NCI-H345 (cell line): ENCODE measurements at regions not wholly inside any gene's neighbourhood (a gene's known extent, or its start where the extent isn't known, plus 50 kb on each side); places are given as distances from the start of the nearest gene placed in this dataset.

Experiments used
- DNase-seq: peaks from one replicate; lab custom pipeline; 2025; lab: John Stamatoyannopoulos, UW

DNA sequence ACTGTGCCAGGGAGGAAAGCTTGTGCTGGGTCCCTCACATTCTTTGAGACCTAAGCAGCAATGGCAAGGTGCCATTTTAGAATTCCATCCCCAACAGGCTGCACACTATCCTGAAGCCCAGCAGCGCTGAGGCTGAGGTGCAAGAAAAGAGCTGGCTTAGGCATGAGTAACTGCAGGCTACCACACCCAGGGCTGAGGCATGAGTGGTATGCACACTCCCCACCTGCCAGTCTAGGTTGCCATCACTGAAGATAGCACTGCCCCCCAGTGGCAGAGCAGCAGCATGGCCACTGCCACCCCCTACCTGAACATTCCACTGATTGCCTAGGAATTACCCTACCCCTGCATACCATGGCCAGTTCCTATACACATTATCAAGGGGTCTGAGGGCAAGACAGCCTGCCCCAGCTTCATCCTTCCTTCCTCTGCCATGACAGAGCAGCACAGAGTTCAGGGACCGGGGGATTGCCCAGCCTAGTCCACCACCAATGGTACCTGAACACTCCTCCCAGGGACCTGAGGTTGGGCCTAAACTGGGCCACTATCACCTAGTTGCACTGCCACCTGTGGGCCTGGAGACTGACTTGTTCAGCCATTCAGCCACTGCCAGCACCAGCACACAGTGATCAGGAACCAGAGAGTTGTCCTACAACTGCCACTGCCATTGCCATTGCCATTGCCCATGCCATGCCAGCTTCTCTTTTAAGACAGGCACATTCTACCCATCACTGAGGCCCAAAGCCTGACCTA is 129.8 kb downstream of the SATB1 start:
- DNase-seq: no peak

DNA sequence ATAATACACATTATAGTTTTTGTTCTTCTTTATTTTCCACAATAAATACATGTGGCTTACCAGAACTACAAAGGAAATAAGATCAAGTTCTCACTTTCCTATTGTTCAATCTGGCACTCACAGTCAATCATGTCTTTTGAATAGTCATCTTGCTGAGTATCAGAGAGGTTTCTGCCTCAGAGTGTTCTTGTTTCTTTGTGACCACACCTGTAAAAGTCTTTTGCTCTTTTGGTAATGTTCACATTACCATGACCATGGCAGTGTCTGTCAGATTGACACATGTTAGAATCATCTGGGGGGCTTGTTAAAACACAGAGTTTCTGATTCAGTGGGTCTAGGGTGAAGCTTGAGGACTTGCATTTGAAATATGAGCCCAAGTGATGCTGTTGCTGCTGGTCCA is 135.0 kb downstream of the SATB1 start:
- DNase-seq: no peak

DNA sequence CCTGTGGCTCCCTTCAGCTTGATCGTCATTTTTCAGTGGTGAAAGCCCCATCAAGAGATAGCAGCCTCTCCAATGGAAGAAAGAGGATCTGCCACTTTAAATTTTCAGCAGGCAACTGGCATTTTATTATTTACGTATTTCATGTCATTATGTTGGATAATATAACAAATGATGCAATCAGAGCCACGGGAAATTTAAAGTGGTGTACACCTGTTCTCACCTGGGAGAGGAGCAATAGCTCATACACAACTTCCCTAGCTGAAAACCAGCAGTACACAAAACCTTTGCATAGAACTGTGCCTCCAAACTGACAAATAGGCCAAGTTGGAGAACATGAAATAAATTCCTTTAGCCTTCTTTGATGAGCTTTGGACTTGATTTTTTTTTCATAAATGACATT is 136.9 kb downstream of the SATB1 start:
- DNase-seq: no peak

DNA sequence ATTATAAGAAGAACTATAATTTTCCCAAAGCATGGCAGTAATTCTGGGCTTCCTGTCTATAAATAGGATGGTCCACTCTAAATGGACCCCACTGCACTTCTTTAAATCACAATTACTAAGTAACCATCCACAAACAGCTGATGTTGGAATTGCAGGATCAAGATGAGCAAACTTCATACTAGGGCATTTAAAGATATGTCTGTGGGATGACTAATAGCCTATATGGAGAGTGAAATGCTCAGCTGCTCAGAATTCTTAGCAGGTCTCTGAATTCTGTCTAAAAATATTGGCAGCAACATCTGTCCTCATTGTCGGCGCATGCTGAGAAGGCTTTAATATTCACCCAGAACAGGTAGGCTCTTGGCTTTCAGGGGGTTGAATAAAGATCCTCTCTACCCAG is 140.4 kb downstream of the SATB1 start:
- DNase-seq: no peak

DNA sequence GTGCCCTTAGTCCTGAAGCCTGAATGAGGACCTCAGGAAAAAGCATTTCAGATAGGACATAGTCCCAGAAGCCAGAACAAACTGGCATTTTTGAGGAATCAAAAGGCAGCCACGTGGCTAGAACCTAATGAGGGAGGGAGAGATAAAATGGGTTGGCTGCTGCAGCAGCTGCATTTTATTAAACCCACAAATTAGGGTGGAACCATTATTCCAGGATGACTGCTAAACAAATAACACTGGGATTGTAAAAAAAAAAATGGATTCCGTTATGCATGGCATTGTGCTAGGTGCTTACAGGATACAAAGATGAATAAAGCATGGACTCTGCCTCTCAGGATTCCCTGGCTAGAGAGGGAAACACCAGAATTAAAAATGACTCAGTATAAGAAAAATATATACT is 141.5 kb downstream of the SATB1 start:
- DNase-seq: no peak

DNA sequence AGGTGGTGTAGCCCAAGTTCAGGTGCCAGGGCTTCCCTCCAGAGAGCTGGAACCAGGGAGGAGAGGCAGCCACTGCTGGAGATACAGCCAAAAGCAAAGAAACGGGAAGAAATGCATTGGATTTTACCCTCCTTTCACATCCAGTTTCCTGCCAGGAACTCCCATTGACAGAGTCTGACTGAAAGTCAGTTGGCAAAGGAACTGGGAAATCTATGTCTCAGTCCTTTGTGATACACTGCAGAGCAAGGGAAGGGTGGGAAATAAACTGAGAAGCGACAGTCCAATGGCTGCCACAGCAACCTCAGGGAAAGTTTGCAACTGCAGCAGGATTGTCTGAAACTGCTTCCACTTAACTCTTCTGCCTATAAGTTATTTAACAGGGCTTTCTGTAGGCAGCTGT is 142.6 kb downstream of the SATB1 start:
- no peak for DNase-seq

DNA sequence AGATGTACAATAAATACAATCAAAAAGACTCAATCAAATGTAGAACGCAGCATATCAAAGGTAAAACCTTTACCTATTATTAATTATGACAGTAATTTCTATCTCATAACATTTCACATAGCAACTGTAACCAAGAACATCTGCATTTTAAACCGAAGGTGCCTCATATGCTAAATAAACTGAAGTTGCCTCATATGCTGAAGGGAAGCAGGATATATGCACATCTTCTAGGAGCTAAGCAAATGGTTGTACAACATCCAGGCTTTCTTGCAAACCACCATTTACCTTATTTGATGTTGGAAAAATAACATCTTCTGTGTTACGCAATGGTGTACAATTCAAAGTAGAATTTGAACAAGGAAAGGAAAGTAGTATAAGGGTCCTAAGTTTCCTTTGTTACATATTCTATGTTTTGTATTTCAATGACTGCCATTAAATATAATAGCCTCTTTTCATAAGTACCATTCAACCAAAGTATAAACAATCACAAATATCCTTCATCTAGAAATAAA is 145.9 kb downstream of the SATB1 start:
- no peak for DNase-seq

DNA sequence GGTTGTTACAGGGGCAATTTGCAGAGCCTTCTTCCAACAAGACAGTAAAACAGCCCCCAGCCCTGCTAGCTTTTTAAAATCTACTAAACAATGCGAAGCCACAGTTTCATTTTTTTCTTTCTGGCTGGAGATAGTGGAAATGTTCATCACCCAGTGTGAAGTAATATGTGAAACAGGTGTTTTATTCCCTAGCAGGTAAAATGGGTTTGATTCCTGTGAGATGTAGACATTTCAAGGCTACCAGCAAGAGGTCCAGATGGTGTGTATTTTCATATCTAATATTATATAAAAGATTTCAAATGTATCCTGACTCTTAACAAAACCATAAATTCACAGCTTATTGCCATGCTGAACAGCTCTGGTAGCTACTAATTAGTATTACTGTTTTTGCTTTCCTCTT is 160.3 kb downstream of the SATB1 start:
- DNase-seq: no peak

DNA sequence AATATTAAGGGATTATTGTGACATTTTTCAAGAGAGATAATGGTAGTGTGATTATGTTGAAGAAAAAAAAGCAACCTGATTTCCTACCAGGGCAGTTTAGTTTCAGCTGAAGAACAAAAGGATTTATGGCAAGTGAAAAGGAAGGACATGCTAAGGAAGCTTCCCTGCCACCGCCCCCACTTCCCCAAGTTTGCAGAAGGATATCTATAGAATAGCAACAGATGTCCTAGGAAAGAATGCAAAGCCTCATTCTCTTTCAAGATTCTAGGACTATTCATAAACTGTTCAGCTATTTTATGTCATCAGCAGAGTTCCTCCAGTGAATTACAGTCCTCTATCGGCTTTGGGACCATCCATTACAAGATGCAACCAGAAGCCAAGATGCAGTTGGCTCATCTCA is 160.8 kb downstream of the SATB1 start:
- no peak for DNase-seq

DNA sequence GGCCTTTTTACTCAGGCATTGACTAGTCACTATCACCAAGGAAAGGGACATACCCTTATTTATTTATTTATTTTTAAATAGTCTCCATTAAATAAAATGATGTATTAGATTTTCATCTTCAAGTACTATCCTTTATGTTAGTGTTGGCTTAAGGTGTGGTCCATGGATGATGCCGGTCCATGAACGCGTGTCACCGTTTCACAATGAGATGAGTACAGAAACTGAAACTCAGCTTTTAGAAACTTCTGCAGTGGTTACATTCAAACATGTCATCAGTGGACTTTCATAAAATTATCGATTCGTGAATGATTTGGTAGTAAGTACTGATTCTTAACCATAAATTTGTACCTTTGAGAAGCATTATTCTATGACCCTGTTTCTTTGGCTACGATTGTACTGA is 166.6 kb downstream of the SATB1 start:
- DNase-seq: no peak

DNA sequence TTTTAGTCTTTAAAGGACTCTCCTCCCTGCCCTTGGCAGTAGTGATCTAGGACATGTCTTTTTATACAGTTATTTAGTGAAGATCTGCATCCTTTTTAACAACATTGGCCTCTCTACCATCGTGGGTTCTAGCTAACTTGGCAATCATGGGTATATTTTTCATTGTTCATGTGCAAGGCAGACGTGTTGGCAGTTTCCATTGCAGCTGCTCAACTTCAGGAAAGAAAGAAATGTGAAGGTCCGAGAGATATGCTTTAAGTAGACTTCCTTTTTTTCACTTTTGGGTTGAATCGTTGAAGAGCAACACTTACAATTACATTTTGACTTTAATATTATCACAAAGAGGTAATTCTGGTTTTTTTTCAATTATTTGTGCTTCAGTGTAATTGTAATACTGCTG is 172.6 kb downstream of the SATB1 start:
- no peak for DNase-seq

DNA sequence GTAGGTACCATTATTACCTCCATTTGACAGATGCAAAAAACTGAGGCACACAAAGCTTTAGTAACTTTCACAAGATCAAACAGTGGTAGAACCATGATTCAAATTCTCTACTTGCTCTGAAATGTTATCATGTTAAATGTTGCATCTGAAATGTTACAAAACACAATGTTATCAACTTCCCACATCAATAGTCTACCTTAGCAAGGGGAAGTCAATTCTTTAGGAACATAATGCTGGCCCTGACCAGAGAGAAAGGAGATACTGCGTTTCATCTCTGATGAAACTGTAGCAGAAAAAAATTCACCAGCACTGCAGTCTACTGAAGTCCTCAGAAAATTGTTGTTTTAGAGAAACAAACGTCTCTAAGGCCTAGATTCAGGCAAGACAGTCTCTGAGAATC is 174.1 kb downstream of the SATB1 start:
- DNase-seq: no peak

DNA sequence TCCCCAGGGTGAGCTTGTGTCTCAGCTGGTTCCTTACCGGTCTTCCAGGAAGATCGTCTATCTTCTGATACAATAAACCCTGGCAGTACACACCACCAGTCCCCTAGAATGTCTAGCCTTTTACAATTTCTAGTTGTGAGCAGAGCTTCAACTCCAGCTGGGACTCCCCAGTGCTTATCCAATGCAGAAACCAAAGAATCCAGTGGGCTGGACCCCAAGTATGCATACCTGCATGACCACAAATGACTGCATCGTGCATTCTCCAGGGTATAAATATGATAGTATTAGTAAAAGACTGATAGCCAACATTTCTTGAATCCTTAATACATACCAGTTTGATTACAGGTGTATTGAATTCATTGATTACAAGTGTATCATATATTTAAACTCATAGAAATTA is 176.0 kb downstream of the SATB1 start:
- DNase-seq: no peak

DNA sequence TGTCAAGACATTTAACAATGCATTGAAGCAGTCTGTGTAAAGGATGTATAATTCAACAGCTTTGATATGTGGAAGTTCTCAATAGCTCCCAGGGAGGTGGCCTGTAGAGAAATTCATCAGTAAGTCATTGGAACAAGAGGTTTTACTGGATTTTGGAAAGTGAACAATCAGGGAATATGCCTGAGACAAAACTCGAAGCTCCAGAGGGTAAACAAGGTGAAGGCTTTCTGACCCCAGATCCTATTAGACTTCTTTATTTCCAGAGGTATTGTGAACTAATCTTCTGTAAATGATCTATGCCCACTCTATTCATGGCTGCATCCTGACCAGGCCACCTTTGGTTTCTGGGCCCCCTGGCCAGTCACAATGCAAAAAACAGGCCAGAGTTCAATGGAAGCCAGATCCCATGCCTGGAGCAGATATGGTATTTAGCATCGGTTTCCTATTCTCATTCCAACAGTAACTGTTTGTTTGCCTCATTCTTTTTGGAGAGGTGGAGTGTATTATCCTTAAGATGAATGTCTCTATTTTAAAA is 177.3 kb downstream of the SATB1 start:
- no peak for DNase-seq

DNA sequence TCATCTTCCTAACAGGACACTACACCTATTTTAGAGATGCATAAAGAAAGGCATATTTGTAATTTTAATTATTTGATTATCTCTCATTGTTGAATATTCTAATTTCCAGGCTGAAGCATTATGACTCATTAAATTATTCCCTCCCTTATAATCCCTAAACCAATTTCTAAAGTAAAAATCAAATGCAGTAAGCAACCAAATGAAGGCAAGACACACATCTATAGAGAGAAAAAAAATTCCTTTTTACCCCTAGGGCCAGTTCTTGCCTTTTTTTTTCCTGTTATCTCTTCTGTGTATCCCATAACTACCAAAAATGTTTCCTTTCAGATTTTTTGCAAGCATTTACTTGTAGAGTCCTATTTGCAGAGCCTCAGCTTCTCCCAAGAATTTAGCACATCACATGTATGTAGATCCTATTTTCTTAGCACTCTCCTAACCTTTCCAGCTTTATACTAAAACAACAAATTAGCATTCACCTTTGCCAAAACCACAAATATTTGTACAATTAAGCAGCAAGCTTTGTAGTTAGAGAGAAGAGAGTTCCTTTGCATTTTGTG is 177.9 kb downstream of the SATB1 start:
- no peak for DNase-seq

DNA sequence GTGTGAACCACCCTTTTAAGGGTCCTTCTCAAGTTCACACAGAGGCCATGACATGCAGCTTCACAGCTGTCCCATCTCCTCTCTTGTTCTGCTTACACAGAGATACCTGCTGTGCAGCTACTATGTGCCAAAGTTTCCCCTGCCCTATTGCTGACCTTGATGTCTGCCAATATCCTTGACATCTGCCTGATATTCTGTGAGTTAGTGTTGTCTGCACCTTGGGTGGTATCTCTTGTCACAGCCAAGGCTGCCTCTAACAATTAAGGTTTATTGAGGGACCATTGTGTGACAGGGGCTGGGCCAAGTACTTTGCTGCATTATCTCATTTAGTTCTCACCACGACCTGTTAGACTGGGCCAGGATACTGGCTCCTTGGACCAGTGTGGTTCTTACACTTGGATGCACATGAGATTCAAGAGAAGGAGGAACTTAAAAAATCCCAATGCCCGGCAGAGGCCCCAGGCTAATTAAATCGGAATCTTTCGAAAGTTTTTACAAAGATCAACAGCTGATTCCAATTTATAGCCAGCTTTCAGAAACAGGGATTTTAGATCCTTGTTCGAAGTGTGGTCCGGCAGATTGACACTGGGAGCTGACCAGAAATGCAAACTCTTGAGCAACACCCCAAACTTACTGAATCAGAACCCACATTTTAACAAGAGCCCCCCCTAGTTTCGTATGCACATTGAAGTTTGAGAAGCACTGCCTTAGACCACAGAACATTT is 178.6 kb downstream of the SATB1 start:
- no peak for DNase-seq

DNA sequence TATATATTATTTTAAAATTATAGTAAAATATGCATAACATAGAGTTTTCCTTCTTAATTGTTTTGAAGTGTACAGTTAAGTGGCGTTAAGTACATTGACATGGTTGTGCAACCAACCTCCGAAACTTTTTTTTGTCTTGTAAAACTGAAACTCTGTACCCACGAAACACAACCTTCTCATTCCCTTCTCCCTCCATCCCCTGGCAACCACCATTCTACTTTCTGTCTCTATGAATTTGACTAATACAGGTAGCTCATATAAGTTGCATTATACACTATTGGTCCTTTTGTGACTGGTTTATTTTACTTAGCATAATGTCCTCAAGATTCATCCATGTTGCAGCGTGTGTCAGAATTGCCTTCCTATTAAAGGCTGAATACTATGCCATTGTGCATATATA is 179.4 kb downstream of the SATB1 start:
- no peak for DNase-seq

DNA sequence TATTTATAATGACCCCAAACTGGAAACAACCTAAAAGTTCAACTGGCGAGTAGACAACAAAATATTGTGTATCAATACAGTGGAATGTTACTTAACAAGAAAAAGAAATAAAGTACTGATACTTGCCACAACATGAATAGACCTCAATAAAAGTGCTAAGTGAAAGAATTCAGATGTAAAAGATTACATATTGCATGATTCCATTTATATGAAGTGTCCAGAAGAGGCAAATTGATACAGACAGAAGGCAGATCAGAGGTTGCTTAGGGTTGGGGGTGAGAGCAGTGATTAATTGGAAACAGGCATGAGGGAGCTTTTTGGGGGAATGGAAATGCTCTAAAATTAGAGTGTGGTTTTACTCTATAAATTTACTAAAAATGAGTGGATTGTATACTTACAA is 183.3 kb downstream of the SATB1 start:
- no peak for DNase-seq

DNA sequence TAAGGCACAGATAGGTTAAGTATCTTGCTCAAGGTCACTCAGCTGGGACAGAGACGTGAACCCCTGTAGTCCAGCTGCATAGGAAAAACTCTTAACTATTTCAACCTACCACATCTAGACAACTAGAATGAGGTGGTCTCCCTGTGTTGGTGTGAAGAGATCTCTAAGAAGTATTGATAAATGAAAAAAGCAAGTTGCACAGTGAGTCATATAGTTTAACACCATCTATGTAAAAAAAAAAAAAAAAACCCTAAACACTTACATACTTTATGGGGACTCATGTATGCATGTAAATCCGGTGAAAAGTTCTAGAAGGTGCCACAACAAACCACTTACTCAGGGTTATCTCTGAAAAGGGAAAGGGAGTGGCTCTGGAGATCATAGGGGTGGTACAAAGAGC is 185.5 kb downstream of the SATB1 start:
- DNase-seq: no peak

DNA sequence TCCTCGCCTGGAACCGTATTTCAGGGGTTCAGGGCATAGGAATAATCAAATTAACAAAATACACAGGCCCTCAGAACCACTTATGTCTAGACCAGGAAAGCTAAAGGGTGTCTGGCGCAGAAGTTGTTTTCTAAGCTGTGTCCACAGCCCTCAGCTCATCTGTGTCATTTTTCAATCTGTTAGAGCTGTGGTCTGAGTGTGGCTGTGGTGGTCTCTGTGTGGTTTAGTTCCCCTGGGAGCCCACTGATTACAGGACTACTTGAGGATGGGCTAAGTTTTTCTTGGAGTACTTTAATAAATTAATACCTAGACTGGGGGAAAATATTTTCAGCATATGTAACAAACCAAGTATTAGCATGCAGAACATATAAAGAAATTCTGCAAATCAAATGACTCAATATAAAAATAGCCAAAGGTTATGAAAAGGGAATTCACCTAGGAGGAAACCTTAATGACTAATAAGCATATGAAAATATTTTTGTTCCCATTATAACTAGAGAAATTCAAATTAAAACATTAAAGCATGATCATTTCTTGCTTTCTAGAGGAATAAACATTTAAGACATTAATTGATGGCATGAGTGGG is 186.3 kb downstream of the SATB1 start:
- DNase-seq: no peak

DNA sequence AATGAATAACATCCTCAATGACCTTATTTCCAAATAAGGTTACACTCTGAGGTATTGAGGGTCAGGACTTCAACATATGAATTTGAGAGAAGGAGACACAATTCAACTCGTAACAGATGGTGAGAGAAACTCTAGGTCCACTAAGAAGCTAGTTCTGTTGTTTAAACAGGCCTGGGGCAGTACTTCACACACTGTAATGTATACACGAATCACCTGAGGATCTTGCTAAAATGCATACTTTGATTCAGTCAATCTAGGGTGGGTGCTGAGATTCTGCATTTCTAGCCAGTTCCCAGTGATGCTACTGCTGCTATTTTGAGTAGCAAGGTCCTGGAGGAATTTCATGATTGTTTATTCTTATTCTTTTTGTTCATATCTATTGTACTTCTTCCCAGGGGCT is 186.8 kb downstream of the SATB1 start:
- DNase-seq: no peak

DNA sequence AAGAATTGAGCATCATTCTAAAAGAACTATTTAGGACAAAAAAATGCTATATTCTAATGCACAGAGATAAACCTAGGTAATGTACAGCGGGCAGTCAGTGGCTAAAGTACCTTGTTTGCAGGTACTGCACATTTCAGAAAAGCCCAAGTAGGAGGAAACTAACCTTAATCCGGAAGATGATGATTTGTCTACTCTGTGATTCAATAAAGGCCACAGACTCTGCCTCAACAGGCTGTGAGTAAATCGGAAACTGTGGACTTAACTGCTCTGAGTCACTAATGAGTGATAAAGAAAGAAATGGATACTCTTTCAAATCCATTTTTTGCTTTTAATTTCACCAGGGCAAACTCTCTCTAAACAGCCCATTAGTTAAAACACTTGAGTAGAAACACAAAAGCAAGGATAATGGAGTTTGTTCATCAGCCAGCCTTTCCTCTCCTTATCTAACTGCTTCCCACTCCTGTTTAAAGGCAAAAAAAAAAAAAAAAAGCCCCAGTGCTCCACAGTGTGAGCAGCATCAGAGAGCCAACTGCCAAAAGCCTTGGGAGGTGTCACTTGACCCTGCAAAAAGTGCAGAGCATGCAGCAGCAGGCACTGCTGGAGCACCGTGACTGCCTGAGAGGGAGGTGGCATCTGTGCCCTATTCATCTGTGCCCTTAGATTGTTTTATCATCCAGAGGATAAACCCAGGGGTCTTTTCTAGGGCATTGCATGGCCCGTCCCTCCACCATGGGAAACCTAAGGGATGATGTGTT is 187.7 kb downstream of the SATB1 start:
- peak; percentile 9 for DNase-seq
